Neural cell (in vitro differentiated cells): ENCODE measurements at regions not wholly inside any gene's neighbourhood (a gene's known extent, or its start where the extent isn't known, plus 50 kb on each side); places are given as distances from the start of the nearest gene placed in this dataset.

ENCODE experiments used
- CTCF ChIP-seq: fragments of 450-650 bp; IDR thresholded peaks from 2 replicates; pipeline ENCODE4 v1.5.1; 2014; ENCODE audit warnings: antibody characterized with exemption, mild to moderate bottlenecking, moderate library complexity; ENCODE audit not compliant: poor library complexity, severe bottlenecking
- EP300 ChIP-seq: fragments of 450-650 bp; conservative IDR thresholded peaks from 2 replicates; pipeline ENCODE4 v1.6.1; 2014; ENCODE audit warnings: antibody characterized with exemption, mild to moderate bottlenecking, moderate library complexity; ENCODE audit not compliant: poor library complexity, severe bottlenecking
- EZH2 ChIP-seq: fragments of 200-600, 300-800 bp; shearing (Covaris generic), sonication (generic); IDR thresholded peaks from 2 replicates; pipeline ENCODE4 v1.6.1; 2014; ENCODE audit warnings: antibody characterized with exemption, low read length, borderline replicate concordance, mild to moderate bottlenecking; ENCODE audit not compliant: insufficient read depth, poor library complexity, severe bottlenecking
- POLR2AphosphoS5 ChIP-seq: IDR thresholded peaks from 2 replicates; pipeline ENCODE4 v1.6.1; 2012
- RAD21 ChIP-seq: fragments of 450-650 bp; conservative IDR thresholded peaks from 2 replicates; pipeline ENCODE4 v1.6.1; 2014; ENCODE audit warnings: antibody characterized with exemption, mild to moderate bottlenecking, moderate library complexity
- SMC3 ChIP-seq: fragments of 450-650 bp; conservative IDR thresholded peaks from 2 replicates; pipeline ENCODE4 v1.6.1; 2014; ENCODE audit warnings: antibody characterized with exemption, mild to moderate bottlenecking, moderate library complexity; ENCODE audit not compliant: poor library complexity
- TAF1 ChIP-seq: IDR thresholded peaks from 2 replicates; pipeline ENCODE4 v1.6.1; 2012; ENCODE audit warnings: low read depth

DNA sequence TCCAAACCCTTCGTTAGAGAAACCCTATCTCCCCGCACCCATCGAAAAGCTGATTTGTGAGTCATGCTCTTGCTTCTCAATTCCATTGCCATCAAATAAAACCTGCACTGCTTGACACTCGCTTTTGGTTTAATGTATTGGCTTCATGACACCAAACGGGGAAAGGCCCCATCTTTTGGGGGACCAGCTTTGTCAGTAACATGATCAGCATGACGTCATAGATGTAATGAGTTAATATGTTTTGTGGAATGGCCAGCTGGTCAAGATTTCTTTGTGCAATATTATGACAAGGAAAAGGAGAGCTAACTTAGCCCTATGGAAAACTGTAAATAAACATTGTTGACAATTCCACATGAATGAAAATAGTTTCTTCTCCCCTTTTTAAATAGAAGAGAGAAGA, 1260.5 kb upstream of the CELF2 start:
- no peak for TF ChIP-seq CTCF
- no peak for TF ChIP-seq EZH2
- no peak for TF ChIP-seq POLR2AphosphoS5
- no peak for TF ChIP-seq TAF1
- no peak for TF ChIP-seq EP300
- no peak for TF ChIP-seq SMC3
- TF ChIP-seq RAD21: no peak
